CD14-positive monocyte (primary cell): ENCODE measurements at regions not wholly inside any gene's neighbourhood (a gene's known extent, or its start where the extent isn't known, plus 50 kb on each side); places are given as distances from the start of the nearest gene placed in this dataset.

ENCODE experiments used
- DNase-seq, 3 donors: peaks; one replicate each; pipeline ENCODE4 v3.0.0-alpha.2; 2011 to 2022
- H2AFZ ChIP-seq: 2 replicates; pipeline ENCODE4 v1.6.0; 2012; ENCODE audit warnings: mild to moderate bottlenecking, low read depth, low read length, inconsistent platforms; ENCODE audit not compliant: insufficient read depth, poor library complexity, severe bottlenecking
- H3K27ac ChIP-seq, 2 donors: 1 replicate in 1 of 2; 2 replicates in 1 of 2; pipeline ENCODE4 v1.5.1; 2012 to 2013; ENCODE audit warnings: low read length in 2 of 2, control low read depth in 1 of 2, inconsistent platforms in 1 of 2, low read depth in 1 of 2, mild to moderate bottlenecking in 1 of 2
- H3K27me3 ChIP-seq, 2 donors: one replicate each; pipeline versions ENCODE4 v1.6.0 to v1.6.1; 2011 to 2013; ENCODE audit warnings: low read length in 2 of 2; ENCODE audit not compliant: control insufficient read depth in 2 of 2, insufficient read depth in 2 of 2
- H3K36me3 ChIP-seq, 2 donors: replicated peaks in 1 of 2; 1 replicate in 1 of 2; 2 replicates in 1 of 2; pipeline versions ENCODE4 v1.5.1 to v1.6.1; 2012 to 2013; ENCODE audit warnings: low read length in 2 of 2, control low read depth in 1 of 2, inconsistent platforms in 1 of 2, mild to moderate bottlenecking in 1 of 2; ENCODE audit not compliant: insufficient read depth in 2 of 2, control insufficient read depth in 1 of 2
- H3K4me1 ChIP-seq, 2 donors: 1 replicate in 1 of 2; 2 replicates in 1 of 2; pipeline versions ENCODE4 v1.5.1 to v1.6.1; 2012 to 2013; ENCODE audit warnings: low read length in 2 of 2, control low read depth in 1 of 2, inconsistent platforms in 1 of 2, mild to moderate bottlenecking in 1 of 2, moderate library complexity in 1 of 2; ENCODE audit not compliant: insufficient read depth in 2 of 2, control insufficient read depth in 1 of 2
- H3K4me2 ChIP-seq: replicated peaks from 2 replicates; pipeline ENCODE3; 2012; ENCODE audit warnings: low read length, moderate library complexity, mild to moderate bottlenecking; ENCODE audit not compliant: poor library complexity, severe bottlenecking; ENCODE audit errors: extremely low read depth
- H3K4me3 ChIP-seq, 3 experiments: fragments of 200-600 bp in 1 of 3; sonication (generic) in 1 of 3; replicated peaks in 1 of 3; 1 replicate in 2 of 3; 2 replicates in 1 of 3; pipeline ENCODE4 v1.5.1; 2011 to 2013; ENCODE audit warnings: low read length in 3 of 3, mild to moderate bottlenecking in 3 of 3, control low read depth in 2 of 3, low read depth in 2 of 3, inconsistent platforms in 1 of 3, moderate library complexity in 1 of 3
- H3K79me2 ChIP-seq: 2 replicates; pipeline ENCODE4 v1.6.0; 2012; ENCODE audit warnings: mild to moderate bottlenecking, control low read depth, inconsistent platforms, low read length, moderate library complexity; ENCODE audit not compliant: insufficient read depth
- H3K9ac ChIP-seq: 2 replicates; pipeline ENCODE4 v1.6.0; 2017; ENCODE audit warnings: low read length, mild to moderate bottlenecking; ENCODE audit not compliant: insufficient read depth, poor library complexity, severe bottlenecking
- H3K9me3 ChIP-seq, 2 donors: replicated peaks in 1 of 2; 1 replicate in 1 of 2; 2 replicates in 1 of 2; pipeline versions ENCODE4 v1.5.1 to v1.6.1; 2012 to 2013; ENCODE audit warnings: low read length in 2 of 2, control low read depth in 1 of 2; ENCODE audit not compliant: control insufficient read depth in 1 of 2, insufficient read depth in 1 of 2
- H4K20me1 ChIP-seq: 2 replicates; pipeline ENCODE4 v1.6.0; 2012; ENCODE audit warnings: mild to moderate bottlenecking, low read length, control low read depth, moderate library complexity; ENCODE audit not compliant: insufficient read depth
- H3K27ac Mint-ChIP-seq, 7 donors: one replicate each; pipeline ENCODE4 v1.8.0; 2020; ENCODE audit warnings: mild to moderate bottlenecking in 7 of 7, mixed read lengths in 7 of 7, moderate library complexity in 6 of 7, inconsistent platforms in 2 of 7
- H3K27me3 Mint-ChIP-seq, 3 donors: one replicate each; pipeline ENCODE4 v1.8.0; 2021 to 2022; ENCODE audit warnings: low read depth in 3 of 3, mild to moderate bottlenecking in 3 of 3, mixed read lengths in 3 of 3, moderate library complexity in 3 of 3, inconsistent platforms in 1 of 3
- H3K36me3 Mint-ChIP-seq, 2 donors: one replicate each; pipeline ENCODE4 v1.8.0; 2020; ENCODE audit warnings: mixed read lengths in 2 of 2, inconsistent platforms in 1 of 2, mild to moderate bottlenecking in 1 of 2
- H3K4me1 Mint-ChIP-seq: one replicate; pipeline ENCODE4 v1.8.0; 2020; ENCODE audit warnings: mild to moderate bottlenecking, mixed read lengths
- H3K4me3 Mint-ChIP-seq, 2 donors: one replicate each; pipeline ENCODE4 v1.8.0; 2020; ENCODE audit warnings: mild to moderate bottlenecking in 2 of 2, mixed read lengths in 2 of 2, moderate library complexity in 1 of 2
- H3K9me3 Mint-ChIP-seq, 7 donors: one replicate each; pipeline ENCODE4 v1.8.0; 2020 to 2022; ENCODE audit warnings: mixed read lengths in 7 of 7, mild to moderate bottlenecking in 6 of 7, moderate library complexity in 6 of 7, inconsistent platforms in 2 of 7
- WGBS: methylation state at CpG from one replicate; pipeline ENCODE4 v1.1.5; 2013; ENCODE audit warnings: missing lambda C conversion rate; ENCODE audit not compliant: insufficient coverage; 5-methylcytosine and 5-hydroxymethylcytosine counted together
- intact Hi-C, 2 donors: fragments of 100-400 bp; cut with micrococcal nuclease; formaldehyde crosslinking; loops; one replicate each; pipeline versions ENCODE4 v1.15.0 to v1.15.1; 2023
- TF ChIP-seq, protein P1 (sequence below): fragments of 200-600 bp; IDR thresholded peaks from one replicate; pipeline ENCODE4 v1.8.0; 2022; ENCODE audit warnings: antibody characterized with exemption, mild to moderate bottlenecking

DNA sequence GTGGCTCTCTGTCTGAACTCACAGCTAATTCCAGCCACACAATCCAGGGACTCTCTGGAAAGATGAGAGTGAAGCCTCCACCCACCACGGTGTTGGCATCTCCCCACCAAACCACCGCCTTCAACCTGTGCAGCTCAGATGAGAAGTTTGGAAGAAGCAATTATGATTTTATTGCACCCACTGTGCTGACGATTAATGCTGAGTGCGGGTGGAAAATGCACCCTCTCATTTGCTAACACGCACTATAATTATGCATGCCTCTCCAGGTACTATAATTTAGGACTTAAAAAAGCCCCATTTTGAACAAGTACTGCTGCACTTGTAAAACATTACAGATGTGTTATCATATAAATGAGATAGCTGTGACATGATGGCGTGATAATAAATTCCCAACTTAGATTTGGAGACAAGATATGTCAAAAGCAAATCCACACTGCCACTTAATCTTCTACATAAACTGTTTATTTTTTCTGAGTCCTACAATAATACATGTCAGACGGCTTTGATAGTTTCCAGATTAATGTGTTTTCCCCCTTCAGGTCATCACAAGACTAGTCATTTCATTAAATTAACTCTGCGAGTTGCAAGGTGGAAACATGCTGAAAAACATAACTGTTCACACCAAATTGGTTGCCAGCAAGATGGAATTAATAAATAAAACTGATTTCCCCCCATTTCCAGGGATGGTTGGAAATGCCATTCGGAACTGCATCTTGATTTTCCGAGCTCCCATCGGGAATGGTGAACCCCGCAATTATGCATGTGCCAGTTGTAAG is 466.5 kb upstream of the MAF start:
- H3K27me3 ChIP-seq: no peaks in the 10 kb centered on the region
- TF ChIP-seq, protein P1, sequence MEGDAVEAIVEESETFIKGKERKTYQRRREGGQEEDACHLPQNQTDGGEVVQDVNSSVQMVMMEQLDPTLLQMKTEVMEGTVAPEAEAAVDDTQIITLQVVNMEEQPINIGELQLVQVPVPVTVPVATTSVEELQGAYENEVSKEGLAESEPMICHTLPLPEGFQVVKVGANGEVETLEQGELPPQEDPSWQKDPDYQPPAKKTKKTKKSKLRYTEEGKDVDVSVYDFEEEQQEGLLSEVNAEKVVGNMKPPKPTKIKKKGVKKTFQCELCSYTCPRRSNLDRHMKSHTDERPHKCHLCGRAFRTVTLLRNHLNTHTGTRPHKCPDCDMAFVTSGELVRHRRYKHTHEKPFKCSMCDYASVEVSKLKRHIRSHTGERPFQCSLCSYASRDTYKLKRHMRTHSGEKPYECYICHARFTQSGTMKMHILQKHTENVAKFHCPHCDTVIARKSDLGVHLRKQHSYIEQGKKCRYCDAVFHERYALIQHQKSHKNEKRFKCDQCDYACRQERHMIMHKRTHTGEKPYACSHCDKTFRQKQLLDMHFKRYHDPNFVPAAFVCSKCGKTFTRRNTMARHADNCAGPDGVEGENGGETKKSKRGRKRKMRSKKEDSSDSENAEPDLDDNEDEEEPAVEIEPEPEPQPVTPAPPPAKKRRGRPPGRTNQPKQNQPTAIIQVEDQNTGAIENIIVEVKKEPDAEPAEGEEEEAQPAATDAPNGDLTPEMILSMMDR: no peak
- no peak for DNase-seq
- Mint-ChIP-seq H3K27me3 (peaks cover 0 to under 1% (median 0%) of the 10 kb centered on the region in 3 donors), H3K9me3 (peaks cover 0 to 8% (median 3%) of the 10 kb centered on the region in 7 donors), H3K4me1 (no peaks in the 10 kb centered on the region), H3K4me3 (no peak overlapping the region), H3K36me3 (no peaks in the 10 kb centered on the region), H3K27ac (no peak overlapping the region)
- no peaks in the 10 kb centered on the region for H3K36me3 ChIP-seq
- no peaks in the 10 kb centered on the region for H4K20me1 ChIP-seq
- no peaks in the 10 kb centered on the region for H3K9me3 ChIP-seq
- H3K4me1 ChIP-seq: no peaks in the 10 kb centered on the region
- no peak overlapping the region for H2AFZ ChIP-seq
- no peak overlapping the region for H3K9ac ChIP-seq
- whole genome bisulfite sequencing: 100% methylated on average over 4 of the region's 12 CpGs
- no peak overlapping the region for H3K4me2 ChIP-seq
- H3K79me2 ChIP-seq: no peaks in the 10 kb centered on the region
- H3K27ac ChIP-seq: no peak overlapping the region
- intact Hi-C loops: no loop called here
- no peak overlapping the region for H3K4me3 ChIP-seq

DNA sequence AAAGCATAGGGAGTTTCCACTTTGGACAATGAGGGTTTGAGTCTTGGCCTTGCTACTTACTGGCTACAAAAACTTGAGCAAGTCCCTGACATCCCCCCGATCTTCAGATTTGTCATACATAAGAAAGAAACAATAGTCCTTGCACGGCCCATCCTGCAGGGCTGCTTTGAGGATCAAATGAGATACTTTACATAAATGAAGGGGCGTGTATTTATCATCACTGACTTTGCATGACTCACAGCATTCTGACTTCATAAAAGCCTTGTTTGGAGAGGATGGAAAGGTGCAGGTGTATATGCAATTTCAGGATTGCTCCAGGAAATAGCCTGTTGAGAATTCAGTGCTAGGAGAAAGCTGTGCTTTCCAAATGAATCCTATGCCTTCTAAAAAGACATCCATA is 465.0 kb upstream of the MAF start:
- peaks cover 0 to 2% (median 2%) of the 10 kb centered on the region in 3 donors for H3K27me3 Mint-ChIP-seq
- no peak overlapping the region for H2AFZ ChIP-seq
- no peaks in the 10 kb centered on the region for H3K9me3 ChIP-seq
- H3K9me3 Mint-ChIP-seq: peaks cover 0 to 12% (median 3%) of the 10 kb centered on the region in 7 donors
- TF ChIP-seq, protein P1: no peak
- H3K27ac Mint-ChIP-seq: no peak overlapping the region
- H3K4me3 Mint-ChIP-seq: no peak overlapping the region
- H3K9ac ChIP-seq: no peak overlapping the region
- no peaks in the 10 kb centered on the region for H3K79me2 ChIP-seq
- WGBS: 100% methylated on average over 1 of the region's 3 CpGs
- no peaks in the 10 kb centered on the region for H3K27me3 ChIP-seq
- H3K27ac ChIP-seq: no peak overlapping the region
- no peak overlapping the region for H3K4me2 ChIP-seq
- intact Hi-C loops: no loop called here
- H4K20me1 ChIP-seq: no peaks in the 10 kb centered on the region
- no peaks in the 10 kb centered on the region for H3K36me3 Mint-ChIP-seq
- H3K4me1 Mint-ChIP-seq: no peaks in the 10 kb centered on the region
- no peaks in the 10 kb centered on the region for H3K4me1 ChIP-seq
- no peak for DNase-seq
- H3K36me3 ChIP-seq: no peaks in the 10 kb centered on the region
- H3K4me3 ChIP-seq: no peak overlapping the region
